ENCODE measurements at regions not wholly inside any gene's neighbourhood (a gene's known extent, or its start where the extent isn't known, plus 50 kb on each side); places are given as distances from the start of the nearest gene placed in this dataset.

DNA sequence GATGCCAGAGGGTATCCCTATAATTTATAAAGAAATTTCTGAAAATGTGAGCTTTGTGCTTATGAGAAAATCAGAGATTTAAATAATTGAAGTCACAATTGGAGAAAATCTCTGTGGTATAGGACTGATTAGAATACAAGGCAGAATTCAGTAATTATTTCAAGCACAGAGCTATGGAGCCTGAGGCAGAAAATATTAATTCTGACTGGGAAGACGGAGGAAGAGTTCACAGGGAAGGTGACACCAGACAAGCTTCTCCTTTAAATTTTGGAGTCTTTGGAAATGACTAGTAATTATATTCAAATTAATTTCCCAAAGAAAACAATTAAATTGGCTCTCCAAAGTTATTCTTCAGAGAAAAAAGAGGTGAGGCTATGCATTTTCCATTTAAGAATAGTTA, 121.5 kb downstream of the CHRM3 start:
- no peaks in the 10 kb centered on the region for H3K4me1 ChIP-seq
- TF ChIP-seq, protein P1, sequence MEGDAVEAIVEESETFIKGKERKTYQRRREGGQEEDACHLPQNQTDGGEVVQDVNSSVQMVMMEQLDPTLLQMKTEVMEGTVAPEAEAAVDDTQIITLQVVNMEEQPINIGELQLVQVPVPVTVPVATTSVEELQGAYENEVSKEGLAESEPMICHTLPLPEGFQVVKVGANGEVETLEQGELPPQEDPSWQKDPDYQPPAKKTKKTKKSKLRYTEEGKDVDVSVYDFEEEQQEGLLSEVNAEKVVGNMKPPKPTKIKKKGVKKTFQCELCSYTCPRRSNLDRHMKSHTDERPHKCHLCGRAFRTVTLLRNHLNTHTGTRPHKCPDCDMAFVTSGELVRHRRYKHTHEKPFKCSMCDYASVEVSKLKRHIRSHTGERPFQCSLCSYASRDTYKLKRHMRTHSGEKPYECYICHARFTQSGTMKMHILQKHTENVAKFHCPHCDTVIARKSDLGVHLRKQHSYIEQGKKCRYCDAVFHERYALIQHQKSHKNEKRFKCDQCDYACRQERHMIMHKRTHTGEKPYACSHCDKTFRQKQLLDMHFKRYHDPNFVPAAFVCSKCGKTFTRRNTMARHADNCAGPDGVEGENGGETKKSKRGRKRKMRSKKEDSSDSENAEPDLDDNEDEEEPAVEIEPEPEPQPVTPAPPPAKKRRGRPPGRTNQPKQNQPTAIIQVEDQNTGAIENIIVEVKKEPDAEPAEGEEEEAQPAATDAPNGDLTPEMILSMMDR (IDR thresholded peaks at IDR 0.05), result no peak
- no peak for TF ChIP-seq POLR2A (IDR thresholded peaks at IDR 0.05)
- H3K9me3 ChIP-seq, result peaks cover 0 to 14% (median 3%) of the 10 kb centered on the region in 3 donors
- intact Hi-C loops (cut with DNase I), result no loop called here
- ATAC-seq (no peak), DNase-seq (no peak)
- H3K27me3 ChIP-seq, result no peaks in the 10 kb centered on the region
- H3K36me3 ChIP-seq (replicated peaks in 1 of 2; ENCODE audit: insufficient read depth in 1 of 2, low read depth in 2 of 2), result no peaks in the 10 kb centered on the region
- no peak overlapping the region for H3K27ac ChIP-seq
- no peak overlapping the region for H3K4me3 ChIP-seq
- WGBS, 2 donors, result 87 to 100% methylated on average over 1 of the region's 1 CpG

DNA sequence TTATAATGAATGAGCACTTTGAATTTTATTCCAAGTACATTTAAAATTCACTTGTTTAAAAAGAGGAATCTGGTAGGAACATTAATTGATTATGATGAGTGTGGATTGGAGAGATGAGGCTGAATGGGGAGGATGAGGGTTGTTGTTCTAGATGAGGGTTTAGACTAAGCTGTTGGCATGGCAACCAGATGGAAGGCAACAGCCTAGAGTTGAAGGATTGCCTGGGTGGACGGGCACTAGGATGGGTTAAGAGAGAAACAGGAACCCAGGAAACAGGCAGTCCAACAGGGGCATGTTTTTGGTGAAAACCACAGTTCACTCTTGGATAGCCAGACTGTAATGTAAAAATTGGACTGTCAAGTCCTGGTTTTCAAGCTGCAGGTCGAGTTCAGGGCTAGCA, 125.5 kb downstream of the CHRM3 start:
- Histone ChIP-seq H3K27me3 (no peaks in the 10 kb centered on the region), H3K4me3 (no peak overlapping the region), H3K36me3 (replicated peaks in 1 of 2; ENCODE audit: insufficient read depth in 1 of 2, low read depth in 2 of 2) (no peaks in the 10 kb centered on the region), H3K4me1 (no peaks in the 10 kb centered on the region), H3K27ac (no peak overlapping the region), H3K9me3 (no peaks in the 10 kb centered on the region)
- ATAC-seq (no peak), DNase-seq (no peak)
- intact Hi-C loops (cut with DNase I), result no loop called here
- WGBS, 2 donors, result 74 to 89% methylated on average over 2 of the region's 2 CpGs
- TF ChIP-seq, protein P1 (IDR thresholded peaks at IDR 0.05), result no peak
- no peak for TF ChIP-seq POLR2A (IDR thresholded peaks at IDR 0.05)

DNA sequence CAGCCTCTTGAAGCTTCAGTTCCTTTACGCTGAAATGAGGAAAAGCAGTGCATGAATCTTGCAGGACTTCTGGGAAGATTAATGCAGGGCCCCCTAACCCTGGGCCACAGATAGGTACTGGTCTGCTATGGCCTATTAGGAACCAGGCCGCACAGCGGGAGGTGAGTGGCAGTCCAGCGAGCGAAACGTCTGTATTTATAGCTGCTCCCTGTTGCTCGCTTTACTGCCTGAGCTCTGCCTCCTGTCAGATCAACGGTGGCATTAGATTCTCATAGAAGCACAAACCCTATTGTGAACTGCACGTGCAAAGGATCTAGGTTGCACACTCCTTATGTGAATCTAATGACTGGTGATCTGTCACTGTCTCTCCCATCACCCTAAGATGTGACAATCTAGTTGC, 130.2 kb downstream of the CHRM3 start:
- Histone ChIP-seq H3K4me1 (no peaks in the 10 kb centered on the region), H3K27me3 (no peaks in the 10 kb centered on the region), H3K36me3 (replicated peaks in 1 of 2; ENCODE audit: insufficient read depth in 1 of 2, low read depth in 2 of 2) (no peaks in the 10 kb centered on the region), H3K27ac (no peak overlapping the region), H3K9me3 (no peaks in the 10 kb centered on the region), H3K4me3 (no peak overlapping the region)
- DNase-seq (no peak), ATAC-seq (no peak)
- no peak for TF ChIP-seq POLR2A (IDR thresholded peaks at IDR 0.05)
- TF ChIP-seq, protein P1 (IDR thresholded peaks at IDR 0.05), result no peak
- intact Hi-C loops (cut with DNase I), result no loop called here
- whole genome bisulfite sequencing, 2 donors, result 85 to 87% methylated on average over 9 of the region's 9 CpGs

DNA sequence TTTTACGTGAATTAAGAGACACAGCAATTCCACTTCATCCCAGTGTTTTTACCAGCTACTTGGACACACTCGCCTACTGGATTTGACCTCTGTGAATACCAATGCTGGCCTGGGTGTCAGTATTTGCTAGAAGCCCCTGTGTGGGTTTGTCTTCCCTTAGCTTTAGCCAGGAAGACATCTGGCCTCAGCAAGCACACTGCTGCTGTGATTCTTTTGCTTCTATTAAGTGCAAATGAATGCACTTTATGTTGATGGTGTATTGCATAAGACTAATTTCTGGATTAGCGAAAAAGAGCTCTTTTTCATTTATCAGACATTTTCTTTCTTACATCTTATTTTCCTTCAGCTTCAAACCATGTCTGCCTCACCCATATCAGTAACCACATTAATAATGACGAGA, 140.0 kb downstream of the CHRM3 start:
- no peaks in the 10 kb centered on the region for H3K9me3 ChIP-seq
- DNase-seq, result no peak
- no peak overlapping the region for H3K27ac ChIP-seq
- H3K27me3 ChIP-seq, result no peaks in the 10 kb centered on the region
- no peak for TF ChIP-seq POLR2A (IDR thresholded peaks at IDR 0.05)
- TF ChIP-seq, protein P1 (IDR thresholded peaks at IDR 0.05), result no peak
- peaks cover 4% of the 10 kb centered on the region for H3K4me1 ChIP-seq
- no peaks in the 10 kb centered on the region for H3K36me3 ChIP-seq (replicated peaks in 1 of 2; ENCODE audit: insufficient read depth in 1 of 2, low read depth in 2 of 2)
- H3K4me3 ChIP-seq, result no peak overlapping the region
- no peak for ATAC-seq
- intact Hi-C loops (cut with DNase I), result no loop called here
- WGBS, 2 donors, result 86 to 88% methylated on average over 4 of the region's 4 CpGs

DNA sequence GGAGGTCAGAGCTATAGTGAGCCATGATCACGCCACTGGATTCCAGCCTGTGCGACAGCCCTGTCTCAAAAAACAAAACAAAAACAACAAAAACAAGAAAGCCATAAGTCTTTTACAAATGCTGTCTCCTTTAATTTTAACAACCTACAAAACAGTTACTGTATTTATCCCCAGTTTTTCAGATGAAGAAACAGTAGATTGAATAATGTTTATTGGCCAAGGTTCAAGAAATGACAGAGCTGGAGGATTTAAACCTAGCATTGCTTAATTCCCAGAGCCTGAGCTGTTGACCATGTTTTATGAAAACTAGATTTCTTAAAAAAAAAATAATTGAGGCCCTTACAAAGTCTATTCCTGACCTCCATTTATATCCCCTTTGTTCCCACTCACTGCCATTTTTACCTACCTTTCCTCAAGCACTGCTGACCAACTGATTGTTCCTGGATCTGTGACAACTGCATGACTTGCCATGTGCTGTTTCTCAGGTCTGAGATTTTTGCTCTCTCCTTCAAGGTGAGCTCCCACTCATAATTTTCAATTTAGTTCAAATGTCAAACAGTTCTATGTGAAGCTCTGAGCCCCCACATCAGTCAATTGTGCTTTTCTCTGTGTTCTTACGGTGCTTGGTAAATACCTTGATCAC, 140.8 kb downstream of the CHRM3 start:
- peaks cover 4% of the 10 kb centered on the region for H3K4me1 ChIP-seq
- no peaks in the 10 kb centered on the region for H3K9me3 ChIP-seq
- no peak overlapping the region for H3K4me3 ChIP-seq
- TF ChIP-seq, protein P1 (IDR thresholded peaks at IDR 0.05), result no peak
- no peak for TF ChIP-seq POLR2A (IDR thresholded peaks at IDR 0.05)
- intact Hi-C loops (cut with DNase I), result no loop called here
- no peaks in the 10 kb centered on the region for H3K36me3 ChIP-seq (replicated peaks in 1 of 2; ENCODE audit: insufficient read depth in 1 of 2, low read depth in 2 of 2)
- no peak overlapping the region for H3K27ac ChIP-seq
- H3K27me3 ChIP-seq, result no peaks in the 10 kb centered on the region
- DNase-seq (no peak), ATAC-seq (no peak)
- WGBS, 2 donors, result 76 to 88% methylated on average over 3 of the region's 3 CpGs
